Upper lobe of left lung (tissue), 6 donors: ENCODE measurements at regions not wholly inside any gene's neighbourhood (a gene's known extent, or its start where the extent isn't known, plus 50 kb on each side); places are given as distances from the start of the nearest gene placed in this dataset.

Experiments
- ATAC-seq, 2 donors: fragments of 200-7000 bp; cut with Tn5 transposase; one replicate each; pipeline ENCODE4 v1.9.1; 2022; ENCODE audit warnings: mild to moderate bottlenecking in 2 of 2, moderate library complexity in 2 of 2; ENCODE audit not compliant: low FRiP score in 2 of 2
- DNase-seq, 2 donors: peaks; one replicate each; pipeline ENCODE4 v3.0.0-alpha.2; 2019 to 2020
- H3K27ac ChIP-seq, 4 donors: fragments of 200-600 bp; sonication (generic); one replicate each; pipeline ENCODE4 v1.5.1; 2016 to 2019
- H3K27me3 ChIP-seq, 4 donors: fragments of 200-600 bp; sonication (generic); one replicate each; pipeline ENCODE4 v1.5.1; 2017 to 2019
- H3K36me3 ChIP-seq, 4 donors: fragments of 200-600 bp; sonication (generic); one replicate each; pipeline ENCODE4 v1.5.1; 2016 to 2019
- H3K4me1 ChIP-seq, 4 donors: fragments of 200-600 bp; sonication (generic); one replicate each; pipeline ENCODE4 v1.5.1; 2018 to 2019
- H3K4me3 ChIP-seq, 4 donors: fragments of 200-600 bp; sonication (generic); one replicate each; pipeline ENCODE4 v1.5.1; 2017 to 2019; ENCODE audit warnings: mild to moderate bottlenecking in 2 of 4, moderate library complexity in 1 of 4
- H3K9me3 ChIP-seq, 4 donors: fragments of 200-600 bp; sonication (generic); one replicate each; pipeline ENCODE4 v1.5.1; 2018 to 2019
- CTCF ChIP-seq, 6 experiments: fragments of 450-650 bp in 4 of 6; fragments of 200-600 bp in 2 of 6; sonication (generic) in 2 of 6; IDR thresholded peaks; one replicate each; pipeline ENCODE4 v1.5.1; 2016 to 2019; ENCODE audit warnings: antibody characterized with exemption in 6 of 6
- EP300 ChIP-seq, 4 donors: sonication (generic); formaldehyde crosslinking; IDR thresholded peaks; one replicate each; pipeline ENCODE4 v1.5.1; 2017; ENCODE audit warnings: antibody characterized with exemption in 4 of 4, control low read depth in 2 of 4
- POLR2A ChIP-seq, 4 donors: fragments of 450-650 bp; IDR thresholded peaks; one replicate each; pipeline ENCODE4 v1.5.1; 2016 to 2017; ENCODE audit warnings: antibody characterized with exemption in 4 of 4, mild to moderate bottlenecking in 2 of 4
- POLR2AphosphoS5 ChIP-seq, 2 donors: sonication (generic); formaldehyde crosslinking; IDR thresholded peaks; one replicate each; pipeline ENCODE4 v1.5.1; 2017; ENCODE audit warnings: antibody characterized with exemption in 2 of 2
- WGBS, 2 donors: methylation state at CpG; one replicate each; pipeline ENCODE4 v1.1.5; 2017 to 2018; 5-methylcytosine and 5-hydroxymethylcytosine counted together
- donor health status: DM: no; HTN: no; CAD: no; lungs with moderate emphysema.
- donor health status: DM: no; HTN: yes; CAD: no; lungs with severe emphysema.

DNA sequence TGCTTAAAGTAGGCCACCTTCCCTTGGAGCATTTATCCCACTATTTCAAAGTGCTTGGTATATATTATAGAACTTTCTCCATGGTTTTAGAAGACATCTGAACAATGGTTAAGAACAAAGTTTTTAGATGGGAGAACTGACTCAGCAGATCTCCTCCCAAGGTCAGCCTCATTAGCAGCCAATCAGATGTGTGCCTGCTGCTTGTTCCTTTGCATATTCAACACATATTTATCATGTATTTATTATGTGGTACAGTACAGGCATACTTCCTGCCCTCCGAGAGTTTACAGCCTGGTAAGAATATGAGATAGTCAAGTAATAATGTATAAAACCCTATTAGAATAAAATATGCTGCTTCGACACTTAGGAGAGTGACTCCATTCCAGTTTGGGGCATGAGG is 120.1 kb upstream of the NRP1 start:
- Histone ChIP-seq H3K27me3 (no peaks in the 10 kb centered on the region), H3K27ac (no peak overlapping the region), H3K4me3 (no peak overlapping the region), H3K4me1 (no peaks in the 10 kb centered on the region), H3K9me3 (no peaks in the 10 kb centered on the region), H3K36me3 (no peaks in the 10 kb centered on the region)
- 85 to 94% methylated on average over 2 of the region's 2 CpGs for WGBS, 2 donors
- TF ChIP-seq CTCF (IDR thresholded peaks at IDR 0.05): no peak
- TF ChIP-seq EP300 (IDR thresholded peaks at IDR 0.05): no peak
- no peak for TF ChIP-seq POLR2AphosphoS5 (IDR thresholded peaks at IDR 0.05)
- TF ChIP-seq POLR2A (IDR thresholded peaks at IDR 0.05): no peak
- no peak for DNase-seq
- ATAC-seq: no peak

DNA sequence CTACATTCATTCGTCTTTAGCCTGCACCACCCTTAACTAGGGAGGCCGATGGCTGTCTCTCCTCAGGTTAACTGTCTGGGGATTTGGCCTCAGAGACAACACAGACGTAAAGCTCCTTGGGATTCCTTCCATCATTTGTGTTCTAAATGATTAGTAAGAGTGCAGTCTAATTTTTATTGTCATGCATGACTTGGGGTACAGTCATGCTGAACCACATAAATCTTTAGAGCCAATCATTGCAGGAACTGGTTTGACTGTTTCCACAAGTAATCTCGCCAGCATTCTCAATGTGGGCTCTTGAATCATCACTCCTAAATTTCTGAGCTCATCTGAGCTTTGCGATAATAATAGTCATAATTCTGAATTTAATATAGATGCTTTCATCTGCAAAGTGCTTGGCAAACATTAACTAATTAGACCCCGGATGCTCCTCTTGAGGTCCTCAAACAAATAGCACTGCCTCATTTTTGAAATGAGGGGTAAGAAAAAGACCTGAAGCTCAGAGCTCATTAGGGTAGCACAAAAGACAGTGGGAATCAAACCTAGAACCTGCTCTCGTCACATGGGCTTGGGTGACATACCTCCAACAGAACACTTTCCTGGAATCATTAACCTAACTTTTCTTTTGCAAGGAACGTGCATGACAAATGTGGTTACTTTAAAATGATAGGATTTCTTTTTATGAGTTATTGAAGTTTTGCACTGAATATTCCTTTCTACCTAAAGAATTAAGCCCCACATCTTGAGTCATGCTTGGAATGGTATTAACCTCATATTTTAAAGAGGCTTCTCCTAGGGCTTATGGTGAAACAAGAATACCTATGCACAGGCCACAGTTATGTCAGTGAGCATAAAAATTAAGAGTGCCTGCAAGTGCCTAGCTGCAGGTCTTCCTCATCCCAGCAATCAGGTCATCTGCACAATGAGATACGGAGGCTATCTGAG is 118.9 kb upstream of the NRP1 start:
- ATAC-seq: no peak
- TF ChIP-seq POLR2A (IDR thresholded peaks at IDR 0.05) (no peak), EP300 (IDR thresholded peaks at IDR 0.05) (no peak), CTCF (IDR thresholded peaks at IDR 0.05) (no peak), POLR2AphosphoS5 (IDR thresholded peaks at IDR 0.05) (no peak)

DNA sequence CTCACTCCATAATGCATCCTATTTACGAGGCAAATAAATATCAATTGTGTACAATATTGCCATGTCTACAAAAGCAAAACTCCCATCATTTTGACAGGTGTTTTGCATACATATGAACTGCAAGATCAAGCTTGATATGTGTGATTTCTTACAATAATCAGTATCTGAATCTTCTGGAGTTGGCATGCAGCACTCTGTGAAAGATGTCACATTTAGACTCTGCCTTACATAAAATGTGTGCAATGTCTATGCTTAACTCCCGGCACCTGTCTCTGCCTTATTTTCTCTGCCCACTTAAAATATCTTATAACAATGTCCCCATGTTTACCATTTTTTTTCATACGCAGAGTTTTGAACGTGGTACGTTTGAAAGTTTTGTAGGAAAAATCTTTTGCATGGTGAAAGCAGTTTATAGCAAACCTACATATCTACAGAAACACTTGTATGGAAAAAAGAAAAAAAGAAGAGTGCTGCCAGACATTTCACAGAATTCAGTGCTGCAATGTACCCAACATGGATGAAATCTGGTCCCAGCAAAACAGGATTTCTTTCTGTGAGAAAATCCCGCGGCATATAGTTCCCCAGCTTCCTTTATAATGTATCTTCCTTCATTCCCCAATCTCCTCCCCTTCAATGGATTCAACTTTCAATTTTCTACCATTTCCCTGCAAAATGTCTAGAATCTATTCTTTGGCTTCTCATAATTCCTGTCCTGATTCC is 114.1 kb upstream of the NRP1 start:
- DNase-seq (no peak), ATAC-seq (no peak)
- no peaks in the 10 kb centered on the region for H3K9me3 ChIP-seq
- no peak overlapping the region for H3K4me3 ChIP-seq
- 84 to 89% methylated on average over 7 of the region's 7 CpGs for WGBS, 2 donors
- H3K27ac ChIP-seq: no peak overlapping the region
- H3K27me3 ChIP-seq: no peaks in the 10 kb centered on the region
- no peaks in the 10 kb centered on the region for H3K4me1 ChIP-seq
- H3K36me3 ChIP-seq: no peaks in the 10 kb centered on the region
- TF ChIP-seq POLR2AphosphoS5 (IDR thresholded peaks at IDR 0.05): no peak
- TF ChIP-seq POLR2A (IDR thresholded peaks at IDR 0.05): no peak
- TF ChIP-seq EP300 (IDR thresholded peaks at IDR 0.05): no peak
- TF ChIP-seq CTCF (IDR thresholded peaks at IDR 0.05): no peak

More for the DNA sequence above, 118.9 kb upstream of the NRP1 start:
- no peak overlapping the region for H3K4me3 ChIP-seq
- WGBS, 2 donors: 82 to 83% methylated on average over 9 of the region's 9 CpGs
- no peaks in the 10 kb centered on the region for H3K4me1 ChIP-seq
- H3K27ac ChIP-seq: no peak overlapping the region
- H3K27me3 ChIP-seq: no peaks in the 10 kb centered on the region
- DNase-seq: no peak
- H3K9me3 ChIP-seq: no peaks in the 10 kb centered on the region
- no peaks in the 10 kb centered on the region for H3K36me3 ChIP-seq

DNA sequence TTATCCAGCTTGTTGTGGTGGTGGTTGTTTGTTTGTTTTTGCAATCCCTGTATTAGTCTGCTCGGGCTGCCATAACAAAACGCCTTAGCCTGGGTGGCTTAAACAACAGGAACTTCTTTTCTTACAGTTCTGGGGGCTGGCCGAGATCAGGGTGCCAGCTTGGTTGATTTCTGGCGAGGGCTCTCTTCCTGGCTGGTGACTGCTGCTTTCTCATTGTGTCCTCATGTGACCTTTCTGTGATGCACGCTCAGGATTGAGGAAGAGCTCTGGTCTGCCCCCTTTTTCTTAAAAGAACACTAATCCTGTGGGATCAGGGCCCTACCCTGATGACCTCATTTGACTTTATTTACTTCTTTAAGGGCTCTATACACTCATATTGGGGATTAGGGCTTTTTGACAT is 107.1 kb upstream of the NRP1 start:
- H3K9me3 ChIP-seq: no peaks in the 10 kb centered on the region
- DNase-seq (no peak), ATAC-seq (no peak)
- 46 to 47% methylated on average over 5 of the region's 5 CpGs for WGBS, 2 donors
- H3K27me3 ChIP-seq: no peaks in the 10 kb centered on the region
- H3K4me1 ChIP-seq: no peaks in the 10 kb centered on the region
- no peaks in the 10 kb centered on the region for H3K36me3 ChIP-seq
- no peak overlapping the region for H3K4me3 ChIP-seq
- TF ChIP-seq CTCF (IDR thresholded peaks at IDR 0.05): no peak
- H3K27ac ChIP-seq: no peak overlapping the region
